HepG2 (cell line): ENCODE measurements at regions not wholly inside any gene's neighbourhood (a gene's known extent, or its start where the extent isn't known, plus 50 kb on each side); places are given as distances from the start of the nearest gene placed in this dataset.

Experiments used
- EP300 ChIP-seq, 3 experiments: sonication (generic) in 1 of 3; formaldehyde crosslinking in 1 of 3; IDR thresholded peaks; 2 replicates each; pipeline versions ENCODE4 v1.5.1 to v1.6.1; 2011 to 2020; ENCODE audit warnings: low read depth in 2 of 3, low read length in 2 of 3, borderline replicate concordance in 1 of 3, improper control_type of control experiment in 1 of 3, mild to moderate bottlenecking in 1 of 3, missing genetic modification reagents in 1 of 3, moderate library complexity in 1 of 3
- TF ChIP-seq, protein P1 (sequence below): sonication (generic); formaldehyde crosslinking; IDR thresholded peaks from 2 replicates; pipeline ENCODE4 v1.5.0; 2020; ENCODE audit warnings: mild to moderate bottlenecking, missing genetic modification reagents, moderate library complexity

DNA sequence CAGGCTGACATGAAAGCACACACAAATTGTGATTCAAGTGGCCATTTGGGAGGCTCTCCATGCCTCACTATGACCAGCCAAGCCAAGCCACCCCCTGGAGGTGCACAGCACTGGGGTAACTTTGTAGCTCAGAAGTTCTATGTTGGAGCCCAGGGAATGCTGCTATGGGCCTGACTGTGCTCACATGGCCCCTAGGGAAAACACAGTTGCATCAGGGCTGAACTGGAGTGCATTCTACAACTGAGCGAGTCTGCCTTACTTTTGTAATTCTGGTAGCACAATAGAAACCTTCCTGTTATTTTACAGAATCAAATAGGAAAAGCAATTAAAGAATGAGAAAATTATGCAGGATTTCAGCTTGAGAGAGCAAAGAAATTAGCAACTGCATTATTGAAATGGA is 455.5 kb upstream of the TRPC7 start:
- TF ChIP-seq, protein P1, sequence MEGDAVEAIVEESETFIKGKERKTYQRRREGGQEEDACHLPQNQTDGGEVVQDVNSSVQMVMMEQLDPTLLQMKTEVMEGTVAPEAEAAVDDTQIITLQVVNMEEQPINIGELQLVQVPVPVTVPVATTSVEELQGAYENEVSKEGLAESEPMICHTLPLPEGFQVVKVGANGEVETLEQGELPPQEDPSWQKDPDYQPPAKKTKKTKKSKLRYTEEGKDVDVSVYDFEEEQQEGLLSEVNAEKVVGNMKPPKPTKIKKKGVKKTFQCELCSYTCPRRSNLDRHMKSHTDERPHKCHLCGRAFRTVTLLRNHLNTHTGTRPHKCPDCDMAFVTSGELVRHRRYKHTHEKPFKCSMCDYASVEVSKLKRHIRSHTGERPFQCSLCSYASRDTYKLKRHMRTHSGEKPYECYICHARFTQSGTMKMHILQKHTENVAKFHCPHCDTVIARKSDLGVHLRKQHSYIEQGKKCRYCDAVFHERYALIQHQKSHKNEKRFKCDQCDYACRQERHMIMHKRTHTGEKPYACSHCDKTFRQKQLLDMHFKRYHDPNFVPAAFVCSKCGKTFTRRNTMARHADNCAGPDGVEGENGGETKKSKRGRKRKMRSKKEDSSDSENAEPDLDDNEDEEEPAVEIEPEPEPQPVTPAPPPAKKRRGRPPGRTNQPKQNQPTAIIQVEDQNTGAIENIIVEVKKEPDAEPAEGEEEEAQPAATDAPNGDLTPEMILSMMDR (CRISPR knock-in tag), result no peak
- TF ChIP-seq EP300 (IDR thresholded peaks at IDR 0.05; ENCODE audit: low read depth in 2 of 2, low read length in 2 of 2), result no peak
- TF ChIP-seq EP300 (CRISPR knock-in tag; IDR thresholded peaks at IDR 0.05; ENCODE audit: borderline replicate concordance), result no peak
